HK-2 (cell line): ENCODE measurements at regions not wholly inside any gene's neighbourhood (a gene's known extent, or its start where the extent isn't known, plus 50 kb on each side); places are given as distances from the start of the nearest gene placed in this dataset.
"Not testable (repeated sequence)": the region's sequence is repeated elsewhere in the genome, so short reads cannot be mapped to it uniquely, and the experiment has no call there.

Source experiments
- DNase-seq: peaks from one replicate; pipeline ENCODE4 v3.0.0-alpha.2; 2018; ENCODE audit not compliant: unreplicated experiment

DNA sequence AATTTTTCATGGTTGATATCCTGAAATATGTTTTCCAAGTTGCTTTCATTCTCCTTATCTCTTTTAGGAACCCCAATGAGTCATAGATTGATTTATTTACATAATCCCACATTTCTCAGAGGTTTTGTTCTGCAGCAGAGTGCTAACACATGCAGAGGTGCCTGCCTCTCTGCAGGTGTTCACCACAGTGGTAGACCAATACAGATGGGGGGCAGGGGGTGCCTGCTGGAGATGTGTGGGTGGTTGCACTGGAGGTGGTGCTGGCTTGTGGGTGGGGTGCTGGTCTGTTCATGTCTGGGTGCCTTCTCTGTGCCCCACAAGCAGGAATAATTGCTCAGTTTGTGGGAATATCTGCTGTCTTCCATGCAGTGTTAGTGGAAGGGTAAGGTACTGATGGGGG is 131.1 kb downstream of the JRKL start:
- no peak for DNase-seq

DNA sequence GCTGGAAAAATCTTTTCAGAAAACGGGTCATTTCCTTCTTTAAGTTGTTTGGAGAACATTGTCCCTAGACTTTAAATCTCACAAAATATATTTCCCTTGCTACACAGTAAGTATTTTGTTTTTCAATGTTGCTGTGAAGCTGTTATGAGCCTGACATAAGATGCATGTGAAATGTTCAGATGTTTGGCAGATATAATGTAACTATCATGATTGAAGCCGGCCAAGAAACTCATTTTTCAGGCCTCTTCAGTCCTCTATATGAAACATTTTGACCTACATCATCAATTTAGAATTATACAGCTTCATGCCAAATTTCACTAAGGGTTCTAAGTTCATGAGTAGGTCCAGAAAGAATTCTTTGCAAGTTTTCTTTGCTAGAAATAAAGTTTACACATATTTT is 133.8 kb downstream of the JRKL start:
- DNase-seq: no peak

DNA sequence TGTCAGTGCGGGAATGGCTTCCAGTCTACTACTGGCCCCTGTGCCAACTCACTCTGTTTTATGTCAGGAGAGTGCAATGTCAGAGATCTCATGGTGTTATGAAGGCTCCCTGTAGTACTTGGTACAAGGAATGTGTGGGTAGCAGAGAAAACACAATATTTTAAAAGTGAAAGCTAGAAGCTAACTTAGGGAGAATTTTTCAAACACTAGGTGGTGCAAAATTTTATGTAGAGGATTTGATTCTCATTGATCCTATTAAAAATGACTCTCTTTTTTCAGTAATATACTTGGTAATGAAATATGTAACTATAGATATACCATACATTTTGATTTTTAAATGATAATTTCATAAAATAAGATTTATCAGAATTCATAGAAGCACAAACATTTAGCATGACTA is 134.7 kb downstream of the JRKL start:
- DNase-seq: no peak

DNA sequence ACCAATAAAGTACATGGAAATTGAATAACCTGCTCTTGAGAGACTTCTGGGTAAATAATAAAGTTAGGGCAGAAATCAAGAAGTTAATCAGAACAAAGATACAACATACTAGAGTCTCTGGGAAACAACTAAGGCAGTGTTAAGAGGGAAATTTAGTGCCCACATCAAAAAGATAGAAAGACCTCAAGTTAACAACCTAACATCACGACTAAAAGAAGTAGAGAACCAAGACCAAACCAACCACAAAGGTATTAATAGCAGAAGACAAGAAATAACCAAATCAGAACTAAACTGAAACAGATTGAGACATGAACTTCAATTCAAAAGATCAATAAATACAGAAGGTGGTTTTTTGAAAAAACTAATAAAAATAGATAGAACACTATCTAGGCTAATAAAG is 140.7 kb downstream of the JRKL start:
- DNase-seq: no peak

DNA sequence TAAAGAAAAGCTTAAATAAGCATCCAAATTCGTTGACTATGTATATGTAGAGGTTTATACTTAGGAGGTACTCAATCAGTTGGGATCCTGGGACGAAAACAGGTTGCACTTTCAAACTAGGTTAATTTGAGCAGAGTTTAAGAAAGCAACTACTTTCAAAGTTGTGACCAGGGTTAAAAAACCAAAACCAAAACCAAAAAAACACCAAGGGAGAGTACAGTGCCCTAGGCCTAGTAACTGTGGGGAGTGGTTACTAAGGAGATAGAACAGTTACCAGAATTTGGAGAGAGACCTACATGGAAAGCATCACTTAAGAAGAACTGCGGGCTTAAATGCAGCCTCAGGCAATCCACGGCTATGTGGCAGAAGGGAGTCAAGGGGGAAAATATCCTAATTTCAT is 148.3 kb downstream of the JRKL start:
- DNase-seq: no peak

DNA sequence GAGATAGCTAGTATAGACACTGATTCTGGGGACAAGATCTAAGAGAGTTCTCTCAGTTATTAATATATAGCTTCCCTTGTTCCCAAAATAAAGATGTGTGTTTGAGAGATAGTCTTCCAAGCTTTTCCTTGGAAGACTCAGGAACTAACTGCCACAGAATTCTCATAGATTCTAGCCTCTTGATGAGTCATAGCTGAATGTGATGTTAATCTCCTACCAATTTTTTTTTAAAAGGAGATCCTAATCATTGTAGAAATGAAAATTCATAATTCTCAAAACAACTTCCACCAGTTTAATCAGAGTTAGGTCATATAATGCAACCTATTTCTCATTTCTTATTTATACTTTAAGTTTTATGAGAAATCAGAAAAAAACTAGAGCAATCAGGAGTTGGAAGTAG is 148.8 kb downstream of the JRKL start:
- DNase-seq: no peak

DNA sequence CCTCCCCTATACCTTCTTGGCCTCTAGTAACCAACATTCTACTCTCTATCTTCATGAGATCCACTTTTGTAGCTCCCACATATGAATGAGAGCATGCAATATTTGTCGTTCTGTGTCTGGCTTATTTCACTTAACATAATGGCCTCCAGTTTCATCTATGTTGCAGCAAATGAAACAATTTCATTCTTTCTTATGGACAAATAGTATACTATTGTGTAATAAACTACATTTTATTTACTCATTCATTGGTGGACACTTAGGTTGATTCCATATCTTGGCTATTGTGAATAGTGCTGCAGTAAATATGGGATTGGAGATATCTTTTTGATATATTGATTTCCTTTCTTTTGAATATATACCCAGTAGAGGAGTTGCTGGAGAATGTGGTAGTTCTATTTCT is 151.1 kb downstream of the JRKL start:
- no peak for DNase-seq

DNA sequence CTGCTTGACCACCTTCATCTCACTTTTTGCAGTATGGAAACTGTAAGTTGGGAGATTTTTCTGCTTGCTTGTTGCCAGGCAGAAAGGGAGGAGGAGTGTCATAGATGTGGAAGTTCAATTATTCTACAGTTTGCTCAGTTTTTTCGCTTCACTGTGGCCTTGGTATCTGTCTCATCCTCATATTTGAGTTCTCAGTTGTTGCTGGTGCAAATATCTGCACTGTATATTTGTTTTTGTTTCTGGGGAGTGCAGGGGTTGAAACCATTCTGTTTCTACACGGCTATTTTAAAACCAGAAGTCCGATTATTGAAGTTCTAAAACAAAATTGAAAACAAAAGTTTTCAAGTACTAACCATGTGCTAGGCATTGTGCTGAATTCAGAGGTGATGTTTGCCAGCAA is 153.4 kb downstream of the JRKL start:
- DNase-seq: no peak

DNA sequence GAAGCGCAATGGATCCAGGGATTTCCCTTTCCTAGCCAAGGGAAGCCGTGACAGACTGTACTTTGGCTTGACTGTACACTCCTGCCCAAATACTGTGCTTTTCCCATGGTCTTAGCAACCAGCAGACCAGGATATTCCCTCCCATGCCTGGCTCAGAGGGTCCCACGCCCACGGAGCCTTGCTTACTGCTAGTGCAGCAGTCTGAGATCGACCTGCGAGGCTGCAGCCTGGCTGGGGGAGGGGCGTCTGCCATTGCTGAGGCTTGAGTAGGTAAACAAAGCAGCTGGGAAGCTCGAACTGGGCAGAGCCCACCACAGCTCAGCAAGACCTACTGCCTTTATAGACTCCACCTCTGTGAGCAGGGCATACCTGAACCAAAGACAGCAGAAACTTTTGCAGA is 155.4 kb downstream of the JRKL start:
- DNase-seq: not testable (repeated sequence)

DNA sequence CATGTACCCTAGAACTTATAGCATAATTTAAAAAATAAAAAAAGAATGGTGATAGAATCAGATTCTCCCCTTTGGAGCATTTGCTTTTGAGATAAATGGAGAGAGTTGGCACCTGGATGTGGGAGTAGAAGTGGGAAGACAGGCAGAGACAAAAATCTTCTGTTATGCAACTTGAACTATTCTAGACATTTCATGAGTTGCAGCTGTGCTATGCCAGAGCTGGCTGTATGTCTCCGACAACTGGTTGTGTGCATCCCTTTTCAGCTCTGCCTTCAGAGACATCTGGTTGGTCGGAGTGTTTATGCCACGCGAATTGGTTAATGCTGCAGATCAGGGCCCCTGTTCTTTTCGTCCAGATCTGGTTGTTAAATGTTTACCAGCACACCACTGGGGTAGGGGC is 161.3 kb downstream of the JRKL start:
- DNase-seq: no peak

DNA sequence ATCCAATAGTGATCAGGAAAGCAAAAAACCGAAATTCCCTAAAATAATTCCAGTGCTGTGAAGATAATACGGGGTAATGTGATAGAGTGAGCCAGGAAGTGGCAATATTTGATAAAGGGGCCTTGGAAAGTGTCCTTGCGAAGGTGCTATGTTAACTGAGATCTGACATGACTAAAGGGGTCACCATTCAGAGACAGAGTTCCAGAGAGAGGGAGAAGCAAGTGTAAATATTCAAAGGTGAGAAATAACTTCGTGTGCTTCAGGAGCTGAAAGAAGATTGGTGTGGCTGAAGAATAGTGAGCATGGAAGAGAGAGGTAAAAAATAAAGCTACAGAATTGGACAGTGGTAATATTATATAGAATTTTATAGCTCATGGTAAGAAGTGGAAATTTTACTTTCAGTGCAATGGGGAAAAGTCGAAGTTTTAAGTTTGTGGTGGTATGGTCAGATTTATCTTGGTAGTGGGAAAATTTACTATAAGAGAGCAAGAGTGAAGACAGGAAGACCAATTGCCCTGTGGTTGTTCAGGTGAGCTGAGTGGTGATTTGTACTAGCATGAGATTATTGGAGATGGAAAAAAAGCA is 164.5 kb downstream of the JRKL start:
- DNase-seq: no peak

DNA sequence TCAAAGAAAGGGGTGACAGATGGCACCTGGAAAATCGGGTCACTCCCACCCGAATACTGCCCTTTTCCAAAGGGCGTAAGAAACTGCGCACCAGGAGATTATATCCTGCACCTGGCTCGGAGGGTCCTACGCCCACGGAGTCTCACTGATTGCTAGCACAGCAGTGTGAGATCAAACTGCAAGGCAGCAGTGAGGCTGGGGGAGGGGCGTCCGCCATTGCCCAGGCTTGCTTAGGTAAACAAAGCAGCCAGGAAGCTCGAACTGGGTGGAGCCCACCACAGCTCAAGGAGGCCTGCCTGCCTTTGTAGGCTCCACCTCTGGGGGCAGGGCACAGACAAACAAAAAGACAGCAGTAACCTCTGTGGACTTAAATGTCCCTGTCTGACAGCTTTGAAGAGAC is 166.0 kb downstream of the JRKL start:
- DNase-seq: not testable (repeated sequence)

DNA sequence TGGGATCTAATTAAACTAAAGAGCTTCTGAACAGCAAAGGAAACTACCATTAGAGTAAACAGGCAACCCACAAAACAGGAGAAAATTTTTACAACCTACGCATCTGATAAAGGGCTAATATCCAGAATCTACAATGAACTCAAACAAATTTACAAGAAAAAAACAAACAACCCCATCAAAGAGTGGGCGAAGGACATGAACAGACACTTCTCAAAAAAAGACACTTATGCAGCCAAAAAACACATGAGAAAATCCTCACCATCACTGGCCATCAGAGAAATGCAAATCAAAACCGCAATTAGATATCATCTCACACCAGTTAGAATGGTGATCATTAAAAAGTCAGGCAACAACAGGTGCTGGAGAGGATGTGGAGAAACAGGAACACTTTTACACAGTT is 170.9 kb downstream of the JRKL start:
- not testable (repeated sequence) for DNase-seq

DNA sequence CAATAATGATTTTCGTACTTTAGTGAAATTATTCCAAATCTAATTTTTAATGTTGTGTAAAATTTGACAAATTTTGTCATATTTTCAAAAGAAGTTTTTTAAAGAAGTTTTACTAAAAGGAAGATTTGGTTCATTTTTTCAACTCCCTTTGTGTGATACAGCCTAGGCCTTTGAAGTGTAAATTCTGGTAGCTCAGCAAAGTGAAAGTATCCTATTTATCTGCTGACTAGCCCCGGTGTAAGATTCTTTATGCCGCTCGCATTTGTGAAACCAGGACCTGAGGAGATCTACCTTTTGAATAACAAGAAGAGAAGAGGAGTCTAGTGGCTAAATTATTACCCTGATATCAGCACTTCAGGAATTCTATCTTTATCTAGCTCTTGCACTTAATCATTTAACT is 177.4 kb downstream of the JRKL start:
- no peak for DNase-seq

DNA sequence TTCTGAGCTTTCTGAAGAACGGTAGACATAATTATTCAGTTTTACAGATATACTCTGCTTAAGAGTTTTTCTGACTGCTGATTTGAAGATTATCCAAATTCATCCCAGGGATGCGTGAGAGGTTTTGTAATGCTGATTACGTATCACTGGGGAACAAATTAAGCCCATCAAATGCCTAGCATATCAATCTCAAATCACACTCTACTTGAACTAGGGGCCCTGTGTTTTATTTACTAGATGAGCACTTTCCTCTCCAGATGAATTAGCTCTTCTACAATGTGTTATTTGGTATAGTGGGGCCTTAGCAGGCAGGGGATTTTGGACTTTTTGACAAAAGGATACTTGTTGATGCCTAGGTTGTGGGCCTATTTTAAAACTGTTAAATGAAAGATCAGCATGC is 177.9 kb downstream of the JRKL start:
- no peak for DNase-seq

DNA sequence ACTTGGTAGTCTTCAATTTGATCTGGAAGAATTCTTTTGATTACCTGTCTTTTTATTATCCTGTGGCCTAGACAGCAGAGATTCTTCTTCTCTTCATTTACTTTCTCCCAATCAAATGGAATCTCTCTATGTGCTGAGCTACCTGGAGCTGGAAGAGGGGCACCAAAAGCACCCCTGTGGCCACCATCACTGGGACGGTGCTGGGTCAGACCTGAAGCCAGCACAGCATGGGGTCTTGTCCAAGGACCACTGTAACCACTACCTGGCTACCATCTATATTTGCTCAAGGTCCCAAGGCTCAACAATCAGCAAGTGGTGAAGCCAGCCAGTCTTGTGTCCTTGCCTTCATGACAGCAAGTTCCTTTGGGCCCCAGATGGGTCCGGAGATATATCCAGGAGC is 186.6 kb downstream of the JRKL start:
- DNase-seq: no peak

DNA sequence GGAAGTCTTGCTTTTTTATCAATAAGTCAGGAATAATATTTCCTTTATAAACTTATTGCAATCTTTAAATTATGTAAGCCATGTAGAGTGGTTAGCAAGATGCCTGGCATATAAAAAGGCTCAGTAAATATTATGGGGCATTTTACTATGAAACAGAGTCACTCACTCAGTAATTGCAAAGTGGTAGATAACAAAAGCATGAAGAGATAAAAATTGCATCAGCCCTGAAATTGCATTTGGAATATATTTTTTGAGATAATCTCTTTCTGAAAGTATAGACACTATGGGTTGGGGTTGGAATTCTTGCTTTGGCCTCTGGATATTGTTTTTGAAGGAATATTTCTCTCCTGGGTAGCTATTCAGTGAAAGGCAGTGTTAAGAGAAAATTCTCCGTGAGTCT is 188.6 kb downstream of the JRKL start:
- no peak for DNase-seq

DNA sequence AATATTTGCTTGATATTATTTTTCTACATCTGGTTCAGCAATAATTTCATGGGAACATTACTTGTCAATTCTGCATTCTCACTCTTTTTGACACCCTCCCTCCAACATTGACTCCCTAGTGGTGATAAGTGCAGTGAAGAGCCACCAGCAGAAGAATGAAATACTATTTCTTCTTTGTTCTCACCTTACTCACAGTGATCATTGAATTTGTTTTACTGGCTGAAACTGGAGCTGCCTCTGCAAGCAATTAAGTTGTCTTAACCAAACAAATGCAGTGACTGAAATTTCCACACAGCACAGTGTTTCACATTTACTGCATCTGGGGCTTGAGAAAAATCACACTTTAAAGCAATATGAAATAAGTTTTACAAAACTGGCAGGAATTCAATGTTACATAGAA is 189.8 kb downstream of the JRKL start:
- DNase-seq: no peak

DNA sequence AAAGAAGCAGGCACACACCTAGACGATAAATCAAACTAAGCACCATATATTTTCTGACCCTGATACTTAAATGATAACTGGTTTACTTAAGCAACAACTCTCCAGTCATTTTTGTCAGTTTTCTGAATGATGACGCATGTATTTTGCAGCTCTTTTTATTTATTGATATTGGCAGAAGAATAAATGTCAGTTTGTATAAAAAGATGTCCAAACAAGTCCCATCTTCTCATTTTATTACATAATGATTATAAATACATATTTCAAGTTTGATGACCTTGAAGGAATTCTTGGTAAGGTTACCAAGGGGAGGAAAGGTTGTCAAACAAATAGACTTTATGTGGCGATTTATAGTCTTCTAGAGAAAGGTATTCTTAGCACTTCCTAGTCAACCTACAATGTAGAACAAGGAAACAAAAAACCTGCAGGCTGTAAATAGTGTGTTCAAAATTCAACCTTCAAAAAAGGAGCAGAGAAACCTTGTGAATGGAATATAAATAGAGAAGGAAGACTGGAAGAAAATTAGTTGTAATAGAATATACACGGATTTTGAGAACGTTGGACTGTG is 190.7 kb downstream of the JRKL start:
- no peak for DNase-seq

DNA sequence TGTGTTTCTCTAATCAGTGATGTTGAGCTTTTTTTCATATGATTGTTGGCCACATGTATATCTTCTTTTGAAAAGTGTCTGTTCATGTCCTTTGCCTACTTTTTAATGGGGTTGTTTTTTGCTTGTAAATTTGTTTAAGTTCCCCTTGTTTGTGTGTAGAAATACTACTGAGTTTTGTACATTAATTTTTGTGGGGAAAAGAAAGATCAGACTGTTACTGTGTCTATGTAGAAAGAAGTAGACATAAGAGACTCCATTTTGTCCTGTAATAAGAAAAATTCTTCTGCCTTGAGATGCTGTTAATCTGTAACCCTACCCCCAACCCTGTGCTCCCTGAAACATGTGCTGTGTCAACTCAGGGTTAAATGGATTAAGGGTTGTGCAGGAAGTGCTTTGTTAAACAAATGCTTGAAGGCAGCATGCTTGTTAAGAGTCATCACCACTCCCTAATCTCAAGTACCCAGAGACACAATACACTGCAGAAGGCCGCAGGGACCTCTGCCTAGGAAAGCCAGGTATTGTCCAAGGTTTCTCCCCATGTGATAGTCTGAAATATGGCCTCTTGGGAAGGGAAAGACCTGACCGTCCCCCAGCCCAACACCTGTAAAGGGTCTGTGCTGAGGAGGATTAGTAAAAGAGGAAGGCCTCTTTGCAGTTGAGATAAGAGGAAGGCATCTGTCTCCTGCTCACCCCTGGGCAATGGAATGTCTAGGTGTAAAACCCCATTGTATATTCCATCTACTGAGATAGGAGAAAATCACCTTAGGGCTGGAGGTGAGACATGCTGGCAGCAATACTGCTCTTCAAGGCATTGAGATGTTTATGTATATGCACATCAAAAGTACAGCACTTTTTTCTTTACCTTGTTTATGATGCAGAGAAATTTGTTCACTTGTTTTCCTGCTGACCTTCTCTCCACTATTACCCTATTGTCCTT is 196.4 kb downstream of the JRKL start:
- DNase-seq: not testable (repeated sequence)

DNA sequence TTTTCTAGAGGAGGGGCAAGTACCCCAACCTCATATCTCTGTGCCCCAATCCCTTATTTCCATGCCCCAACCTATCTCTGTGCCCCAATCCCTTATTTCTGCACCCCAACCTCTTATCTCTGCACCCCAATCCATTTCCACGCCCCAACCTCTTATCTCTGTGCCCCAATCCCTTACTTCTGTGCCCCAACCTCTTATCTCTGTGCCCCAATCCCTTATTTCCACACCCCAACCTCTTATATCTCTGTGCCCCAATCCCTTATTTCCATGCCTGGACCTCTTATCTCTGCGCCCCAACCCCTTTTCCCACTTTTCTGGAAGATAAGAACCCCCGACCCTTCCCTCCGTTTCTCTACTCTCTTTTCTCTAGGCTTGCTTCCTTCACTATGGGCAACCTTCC is 199.0 kb downstream of the JRKL start:
- not testable (repeated sequence) for DNase-seq

DNA sequence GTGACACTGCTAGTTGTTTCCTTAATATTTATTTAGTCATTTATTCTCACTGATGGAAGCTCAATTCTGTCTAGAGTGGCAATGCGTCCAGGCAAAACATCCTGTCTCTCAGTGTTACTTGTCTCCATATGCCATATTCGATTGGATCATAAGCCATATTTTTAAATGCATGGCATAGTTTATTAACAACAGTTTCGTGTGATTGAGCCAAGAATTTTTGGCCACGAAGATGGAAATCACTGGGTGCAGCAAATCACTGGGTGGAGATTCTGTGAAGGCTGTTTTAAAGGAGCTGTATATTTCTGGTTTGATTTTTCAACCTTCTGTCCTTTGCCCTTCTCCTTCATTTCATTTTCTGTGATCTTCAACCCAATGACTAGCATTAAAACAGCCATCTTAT is 205.2 kb downstream of the JRKL start:
- no peak for DNase-seq

DNA sequence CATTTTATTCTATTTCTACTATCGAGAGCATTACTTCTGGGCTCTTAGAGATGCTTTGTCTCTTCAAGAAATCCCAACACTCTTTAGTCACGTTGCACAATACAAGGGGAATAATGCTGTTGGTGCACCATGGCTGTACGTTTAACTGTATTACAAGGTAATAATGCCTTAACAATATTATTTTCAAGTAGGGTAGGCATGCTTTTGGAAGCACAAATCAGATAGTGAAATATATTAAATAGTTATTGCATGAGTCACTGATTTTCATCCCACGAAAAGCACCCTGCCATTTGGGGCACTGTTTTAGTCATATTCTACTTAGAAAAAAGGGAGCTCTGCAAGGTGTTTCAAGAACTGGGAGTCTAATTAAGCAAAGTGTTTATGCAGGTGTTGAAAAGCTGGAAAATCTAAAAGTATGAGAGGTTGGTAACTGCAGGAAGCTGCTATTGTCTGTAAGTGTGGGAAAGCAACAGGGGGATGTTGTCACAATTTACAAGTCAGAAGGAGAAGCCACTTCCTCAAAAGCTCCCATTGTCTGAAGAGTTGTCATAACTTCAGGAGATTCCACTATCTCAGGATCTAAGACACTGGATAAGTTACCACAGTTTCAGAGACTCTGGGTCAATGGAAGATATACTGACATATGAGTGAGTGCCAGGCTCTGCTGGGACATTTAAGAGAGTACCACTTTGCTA is 218.2 kb downstream of the JRKL start:
- no peak for DNase-seq
